Neural progenitor cell (in vitro differentiated cells): ENCODE measurements at regions not wholly inside any gene's neighbourhood (a gene's known extent, or its start where the extent isn't known, plus 50 kb on each side); places are given as distances from the start of the nearest gene placed in this dataset.

ENCODE experiments used
- CTCF ChIP-seq: fragments of 200-600 bp; sonication (generic); IDR thresholded peaks from 2 replicates; pipeline ENCODE4 v1.5.1; 2017; ENCODE audit warnings: antibody characterized with exemption, mild to moderate bottlenecking
- EZH2 ChIP-seq: fragments of 200-600 bp; sonication (generic); IDR thresholded peaks from 2 replicates; pipeline ENCODE4 v1.6.1; 2017; ENCODE audit warnings: antibody characterized with exemption, mild to moderate bottlenecking, moderate library complexity
- EZH2phosphoT487 ChIP-seq: fragments of 200-600 bp; sonication (generic); IDR thresholded peaks from 2 replicates; pipeline ENCODE4 v1.6.1; 2017; ENCODE audit warnings: antibody characterized with exemption

GRCh38 chr7:131032786-131033185, 294.9 kb upstream of the MKLN1 start:
- TF ChIP-seq CTCF: no peak
- no peak for TF ChIP-seq EZH2
- TF ChIP-seq EZH2phosphoT487: no peak
